HG03060 (cell line): ENCODE measurements at regions not wholly inside any gene's neighbourhood (a gene's known extent, or its start where the extent isn't known, plus 50 kb on each side); places are given as distances from the start of the nearest gene placed in this dataset.
"Not testable (repeated sequence)": the region's sequence is repeated elsewhere in the genome, so short reads cannot be mapped to it uniquely, and the experiment has no call there.

Experiments used
- ATAC-seq: cut with Tn5 transposase; IDR thresholded peaks from one replicate; pipeline ENCODE4 v1.9.1; 2021; ENCODE audit warnings: low read depth, moderate number of reproducible peaks; ENCODE audit not compliant: unreplicated experiment

GRCh38 chr21:27550287-27550686 is 583.4 kb upstream of the ADAMTS5 start:
- ATAC-seq, result no peak

DNA sequence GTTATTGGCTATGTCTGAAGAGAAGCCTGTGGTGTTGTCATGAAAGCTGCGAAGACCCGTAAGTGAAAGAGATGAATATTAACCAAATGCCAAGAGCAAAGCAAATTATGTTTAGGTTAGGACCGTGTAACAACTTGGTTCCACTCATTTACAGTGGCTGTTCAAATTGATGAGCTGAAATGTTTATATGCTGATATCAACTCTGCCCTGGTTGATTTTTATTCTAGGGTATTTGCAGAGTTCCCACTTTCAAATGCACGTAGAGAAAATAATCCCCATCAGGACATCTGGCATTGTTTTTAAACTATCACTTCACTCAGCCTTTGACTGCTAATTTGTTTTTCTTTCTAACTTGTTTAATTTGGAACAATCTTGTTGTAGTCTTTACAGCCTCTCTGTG is 581.6 kb upstream of the ADAMTS5 start:
- ATAC-seq, result no peak

DNA sequence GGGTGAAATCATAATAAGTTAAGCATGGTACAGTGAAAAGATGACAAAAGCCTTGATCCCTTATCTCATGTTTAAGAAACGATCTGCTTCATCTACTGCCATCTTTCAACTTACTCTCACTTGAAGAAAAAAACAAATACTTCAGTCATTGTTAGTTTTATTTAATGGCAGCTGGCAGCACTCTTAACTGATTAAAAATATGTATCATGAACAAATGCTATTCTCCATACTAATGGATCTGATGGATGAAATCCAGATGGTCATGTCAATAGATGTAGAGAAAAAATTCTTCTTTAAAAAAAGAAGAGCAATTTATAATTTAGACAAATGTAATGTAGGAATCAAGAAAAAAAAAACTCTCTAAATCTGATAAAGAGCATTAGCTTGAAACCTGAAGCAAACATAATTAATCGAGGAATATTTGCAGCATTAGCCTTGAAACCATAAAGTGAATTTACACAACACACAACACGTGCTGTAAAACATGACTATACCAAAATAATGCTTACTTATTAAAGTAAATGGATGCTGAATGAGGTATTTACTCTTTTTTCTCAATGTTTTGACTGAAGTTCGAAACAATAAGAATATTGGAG is 579.0 kb upstream of the ADAMTS5 start:
- ATAC-seq, result no peak

- ATAC-seq, result not testable (repeated sequence)
Observed at GRCh38 chr21:27542126-27542525, 575.2 kb upstream of the ADAMTS5 start.

GRCh38 chr21:27536319-27536718 is 569.4 kb upstream of the ADAMTS5 start:
- no peak for ATAC-seq

- no peak for ATAC-seq
Observed at GRCh38 chr21:27535188-27535587, 568.3 kb upstream of the ADAMTS5 start.

DNA sequence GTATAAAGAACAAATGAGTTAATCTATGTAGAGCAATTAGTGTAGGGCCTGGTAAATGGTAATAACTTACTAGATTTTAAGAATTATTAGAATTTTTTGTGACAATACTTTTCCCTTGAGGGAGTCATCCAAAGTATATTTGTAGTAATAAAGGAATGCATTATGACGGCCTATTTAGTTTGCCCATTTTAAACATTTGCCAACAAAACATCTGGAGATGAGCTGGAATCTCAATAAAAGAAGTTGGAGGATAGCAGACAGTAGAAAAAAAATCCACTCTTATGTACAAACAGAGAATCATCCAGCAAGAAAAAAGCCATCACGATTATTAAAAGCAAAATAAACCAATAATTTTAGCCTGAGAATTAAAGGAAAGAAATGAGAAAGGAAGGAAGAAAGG is 567.3 kb upstream of the ADAMTS5 start:
- no peak for ATAC-seq

DNA sequence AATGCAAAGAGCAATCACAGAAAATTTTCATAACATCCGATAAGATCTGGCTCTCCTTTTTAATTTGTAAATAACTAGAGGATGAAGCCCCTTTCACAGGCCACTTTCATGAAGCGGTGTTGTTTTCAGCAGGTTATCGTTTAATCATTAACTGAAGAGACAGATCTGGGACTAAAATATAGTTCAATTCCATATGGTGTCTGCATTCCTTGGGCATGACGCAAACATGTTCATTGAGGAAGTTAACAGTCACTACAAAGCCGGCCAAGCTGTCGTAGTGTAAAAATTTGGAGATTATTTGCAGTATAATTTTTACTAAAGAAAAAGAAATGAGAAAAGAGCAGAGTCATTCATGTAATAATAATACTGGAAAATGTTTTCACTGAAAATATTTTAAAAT is 565.2 kb upstream of the ADAMTS5 start:
- no peak for ATAC-seq

DNA sequence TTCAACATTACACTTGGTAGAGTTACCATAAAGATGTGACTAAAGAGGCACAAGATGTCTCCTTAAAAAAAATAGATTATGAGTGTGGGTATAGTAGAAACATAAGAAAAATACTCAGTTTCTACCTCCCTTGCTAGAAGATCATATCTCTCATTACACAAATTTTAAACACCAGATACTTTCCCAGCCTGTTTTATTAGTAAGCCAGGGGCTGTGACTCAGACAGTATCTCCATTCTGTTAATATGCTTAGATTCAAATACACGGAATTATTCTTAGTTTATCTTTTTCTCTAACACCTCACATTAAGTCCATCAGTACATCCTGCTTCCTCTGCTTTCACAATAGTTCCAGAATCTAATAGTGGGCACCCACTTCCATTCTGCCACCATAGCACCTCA is 561.8 kb upstream of the ADAMTS5 start:
- no peak for ATAC-seq

- no peak for ATAC-seq
Observed at GRCh38 chr21:27526451-27526850, 559.6 kb upstream of the ADAMTS5 start.

- no peak for ATAC-seq
Observed at GRCh38 chr21:27525780-27526179, 558.9 kb upstream of the ADAMTS5 start.

DNA sequence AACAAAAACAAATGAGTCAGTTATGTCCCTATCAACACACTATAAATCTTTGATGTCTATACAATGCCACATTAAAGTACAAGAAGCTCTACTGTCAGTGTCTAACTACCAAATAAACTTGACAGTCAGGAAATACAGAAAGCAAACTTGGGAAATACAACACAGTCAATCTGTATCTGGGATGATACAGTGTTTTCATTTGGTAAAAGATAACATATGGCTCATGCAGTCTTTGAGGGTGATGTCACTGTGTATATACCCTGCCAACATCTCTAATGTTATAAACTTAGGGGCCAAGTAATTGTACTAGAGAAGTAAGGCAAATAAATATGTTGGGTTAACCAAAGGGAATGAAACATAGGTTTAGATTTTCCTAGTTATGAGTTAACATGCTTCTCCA is 552.5 kb upstream of the ADAMTS5 start:
- no peak for ATAC-seq

- ATAC-seq, result not testable (repeated sequence)
Observed at GRCh38 chr21:27517177-27517576, 550.3 kb upstream of the ADAMTS5 start.

DNA sequence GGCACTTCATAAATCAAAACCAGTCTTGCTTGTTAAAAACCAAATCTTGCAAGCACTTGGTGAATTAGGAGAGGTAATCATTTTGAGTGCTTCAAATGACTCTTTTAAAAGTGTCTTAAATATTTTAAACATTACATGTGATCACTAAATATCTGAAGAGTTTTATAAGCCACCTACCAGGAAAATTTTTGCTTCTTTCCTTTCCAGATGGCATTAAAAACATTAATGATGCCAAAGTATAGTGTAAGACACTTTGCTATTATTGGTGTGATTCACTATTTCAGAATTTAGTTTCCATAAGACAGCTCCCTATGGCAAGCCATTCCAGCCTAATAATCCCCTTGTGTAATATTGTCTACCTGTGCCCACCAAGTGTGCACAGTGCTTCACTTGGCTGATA is 548.8 kb upstream of the ADAMTS5 start:
- ATAC-seq, result no peak

DNA sequence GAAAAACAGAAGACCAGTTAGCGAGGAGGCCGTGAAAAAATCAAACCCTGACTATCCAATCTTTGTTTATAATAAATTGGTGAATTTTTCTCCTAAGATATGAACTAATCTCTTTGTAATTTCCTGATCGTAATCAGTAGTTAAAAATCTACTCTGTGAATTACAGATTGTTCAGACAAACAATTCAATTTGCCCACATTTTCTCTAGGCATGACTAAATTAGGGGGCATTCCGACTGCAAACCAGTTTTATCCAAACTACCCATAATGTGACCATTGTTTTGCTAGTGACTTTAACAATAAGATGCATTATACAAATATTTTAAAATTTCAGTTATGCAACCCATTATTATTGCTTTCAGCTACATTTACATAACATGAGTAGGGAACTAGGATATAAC is 546.9 kb upstream of the ADAMTS5 start:
- no peak for ATAC-seq

DNA sequence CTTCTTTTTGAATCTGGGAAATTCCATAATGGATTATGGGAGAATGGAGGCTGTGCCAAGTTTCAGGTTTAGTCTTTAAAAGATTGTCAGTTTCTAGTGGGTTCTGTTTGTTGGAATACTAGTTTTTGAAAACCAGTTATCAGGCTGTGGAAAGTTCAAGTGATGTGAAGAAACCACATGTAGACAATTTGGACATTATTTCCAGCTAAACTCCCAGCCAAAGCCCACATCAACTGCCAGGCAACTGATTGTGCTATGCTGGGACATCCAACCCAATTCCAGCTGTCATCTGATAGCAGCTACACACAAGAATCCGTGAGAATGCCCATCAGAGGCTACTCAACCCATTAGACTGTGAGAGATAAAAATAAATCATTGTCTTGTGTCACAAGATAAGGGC is 546.1 kb upstream of the ADAMTS5 start:
- no peak for ATAC-seq

DNA sequence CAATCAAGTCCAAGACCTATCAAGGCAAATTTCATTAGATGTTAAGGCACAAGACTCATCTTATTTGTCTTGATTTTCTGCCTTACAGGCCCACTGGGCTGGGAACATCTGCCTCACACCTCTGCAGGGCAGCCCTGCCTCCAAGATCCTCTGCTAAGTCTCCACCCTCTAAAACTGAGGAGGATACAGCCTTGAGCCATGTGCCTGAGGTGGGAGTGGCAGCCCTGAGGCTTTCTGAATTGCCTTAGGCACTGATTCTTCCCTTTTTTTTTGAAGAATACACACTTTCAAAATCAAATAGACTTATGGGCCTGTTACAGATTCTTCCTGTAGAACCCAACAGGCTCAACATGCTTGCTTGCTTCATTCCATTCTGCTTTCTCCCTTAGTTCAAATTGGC is 544.3 kb upstream of the ADAMTS5 start:
- ATAC-seq, result no peak

- ATAC-seq, result no peak
Observed at GRCh38 chr21:27507695-27508094, 540.8 kb upstream of the ADAMTS5 start.

- ATAC-seq, result no peak
Observed at GRCh38 chr21:27505516-27505915, 538.6 kb upstream of the ADAMTS5 start.

- no peak for ATAC-seq
Observed at GRCh38 chr21:27502801-27503200, 535.9 kb upstream of the ADAMTS5 start.

GRCh38 chr21:27498025-27498424 is 531.1 kb upstream of the ADAMTS5 start:
- ATAC-seq, result no peak

DNA sequence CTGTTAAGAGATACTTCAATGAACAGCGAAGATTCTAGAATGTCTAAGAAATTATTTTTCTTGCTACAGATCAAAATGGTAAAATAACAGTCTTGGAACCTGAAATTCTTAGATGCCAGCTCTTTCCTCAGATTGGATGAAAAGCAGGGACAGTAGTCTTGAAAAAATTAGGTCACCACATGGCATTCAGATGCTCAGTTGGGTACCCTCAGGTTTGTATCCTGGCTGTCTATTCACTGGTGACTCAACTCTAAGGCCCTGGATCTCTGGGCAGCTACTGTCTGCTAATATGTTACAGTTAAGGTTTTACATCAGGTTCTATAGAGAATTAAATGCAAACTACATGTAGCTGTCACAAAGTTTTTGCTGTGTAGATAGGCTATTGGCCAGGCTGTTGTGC is 528.9 kb upstream of the ADAMTS5 start:
- no peak for ATAC-seq

- ATAC-seq, result no peak
Observed at GRCh38 chr21:27493542-27493941, 526.7 kb upstream of the ADAMTS5 start.
